Activated CD8-positive, alpha-beta memory T cell treated with anti-CD3 and anti-CD28 coated beads for 36 hours (primary cell): ENCODE measurements at regions not wholly inside any gene's neighbourhood (a gene's known extent, or its start where the extent isn't known, plus 50 kb on each side); places are given as distances from the start of the nearest gene placed in this dataset.
"Not testable (repeated sequence)": the region's sequence is repeated elsewhere in the genome, so short reads cannot be mapped to it uniquely, and the experiment has no call there.

Experiments used
- CTCF ChIA-PET: fragments of 350-600 bp; sonication (Branson Sonifier 250); formaldehyde crosslinking; loops from one replicate; lab custom pipeline; 2021; ENCODE audit warnings: antibody characterized with exemption; lab: Charles Lee
- POLR2A ChIA-PET: fragments of 350-600 bp; sonication (Branson Sonifier 250); formaldehyde crosslinking; loops from one replicate; lab custom pipeline; 2021; ENCODE audit warnings: antibody characterized with exemption; lab: Charles Lee

DNA sequence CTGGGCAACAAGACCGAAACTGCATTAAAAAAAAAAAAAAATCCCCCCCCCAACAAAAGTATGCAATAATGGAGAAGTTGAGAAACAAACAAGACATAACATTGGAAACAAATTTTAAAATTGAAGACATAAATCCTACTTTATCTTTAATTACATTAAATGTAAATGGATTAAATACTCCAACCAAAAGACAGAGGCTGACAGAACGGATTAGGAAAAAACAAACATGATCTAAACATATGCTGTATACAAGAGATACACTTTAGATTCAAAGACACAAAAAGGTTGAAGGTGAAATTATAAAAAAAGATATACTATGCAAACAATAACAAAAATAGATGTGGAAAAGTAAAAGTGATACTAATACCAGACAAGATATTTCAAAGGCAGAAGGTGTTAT is 350.8 kb upstream of the RGPD4 start:
- CTCF ChIA-PET: no interaction called here
- POLR2A ChIA-PET: no interaction called here

DNA sequence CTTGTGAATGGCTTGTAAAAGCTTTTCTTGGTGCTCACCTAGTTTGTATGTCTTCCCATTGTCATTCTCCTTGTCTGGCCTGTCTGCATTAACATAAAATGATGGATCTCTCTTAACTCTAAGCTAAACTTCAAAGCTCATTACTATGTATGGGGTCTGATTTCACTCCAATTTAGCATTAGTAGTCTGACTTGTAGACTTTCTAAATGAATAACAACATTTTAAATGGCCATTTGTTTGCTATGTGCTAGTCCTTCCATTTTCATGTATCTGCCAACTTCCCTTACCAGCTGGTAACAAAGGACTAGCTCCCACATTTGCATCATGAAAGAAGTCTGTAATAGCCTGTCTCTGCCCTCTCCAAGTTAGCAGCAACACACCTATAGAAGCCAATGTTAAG is 324.2 kb upstream of the RGPD4 start:
- POLR2A ChIA-PET: no interaction called here
- CTCF ChIA-PET: no interaction called here

DNA sequence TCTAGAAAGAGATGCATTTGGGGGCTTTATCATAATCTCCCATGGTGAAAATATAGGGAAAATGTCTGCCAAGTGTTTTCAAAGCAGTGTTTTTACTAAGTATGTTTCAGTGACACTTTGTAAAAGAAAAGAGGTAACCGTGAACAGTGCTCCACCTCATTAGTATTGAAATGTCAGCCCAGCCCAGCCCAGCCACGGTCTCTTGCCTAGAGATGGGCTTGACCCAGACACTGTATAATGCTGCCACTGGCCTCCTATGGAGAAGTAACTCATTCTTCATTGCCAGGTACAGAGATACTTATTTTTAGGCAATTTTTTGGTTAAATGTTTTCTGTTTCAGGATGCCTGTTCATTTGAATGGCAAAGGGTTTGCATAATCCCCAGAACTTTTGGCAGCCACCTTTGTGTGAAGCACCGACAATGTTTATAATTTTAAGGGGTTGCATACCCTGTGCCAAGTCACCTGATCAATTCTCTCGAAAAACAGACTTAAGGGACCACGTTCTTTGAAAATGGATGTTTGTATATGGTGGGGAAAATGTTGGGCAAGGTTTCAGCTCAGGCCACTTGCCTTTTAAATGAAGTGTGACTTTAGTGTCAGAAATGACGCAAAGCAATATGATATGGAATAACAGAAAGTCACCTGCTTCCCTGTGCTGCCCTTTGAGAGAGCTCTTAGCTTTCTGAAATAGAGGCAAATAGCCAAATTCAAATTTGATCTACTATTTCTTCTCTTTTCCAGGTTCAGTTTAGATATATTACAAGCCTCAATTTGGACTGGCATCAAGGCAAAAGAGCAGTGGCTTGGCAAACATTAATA is 314.5 kb upstream of the RGPD4 start:
- ChIA-PET POLR2A (no interaction called here), CTCF (no interaction called here)

DNA sequence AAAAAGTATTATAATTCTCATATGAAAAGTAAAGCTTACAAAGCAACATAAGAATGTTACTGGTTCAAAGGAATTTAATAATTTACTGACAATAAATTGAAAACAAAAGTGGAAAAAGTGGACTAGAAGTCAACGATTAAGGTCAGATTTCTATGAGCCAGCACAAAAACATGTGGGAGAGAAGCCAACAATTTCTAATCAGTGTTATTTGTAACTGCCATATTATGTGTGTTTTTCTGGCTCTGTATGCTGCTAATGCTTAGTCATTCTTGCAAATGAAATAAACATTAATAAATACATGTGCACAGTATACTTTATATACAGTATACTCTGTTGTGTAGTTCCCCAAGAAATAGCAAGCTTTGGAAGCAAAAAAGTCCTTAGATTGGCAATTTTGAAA is 301.3 kb upstream of the RGPD4 start:
- POLR2A ChIA-PET: no interaction called here
- CTCF ChIA-PET: no interaction called here

DNA sequence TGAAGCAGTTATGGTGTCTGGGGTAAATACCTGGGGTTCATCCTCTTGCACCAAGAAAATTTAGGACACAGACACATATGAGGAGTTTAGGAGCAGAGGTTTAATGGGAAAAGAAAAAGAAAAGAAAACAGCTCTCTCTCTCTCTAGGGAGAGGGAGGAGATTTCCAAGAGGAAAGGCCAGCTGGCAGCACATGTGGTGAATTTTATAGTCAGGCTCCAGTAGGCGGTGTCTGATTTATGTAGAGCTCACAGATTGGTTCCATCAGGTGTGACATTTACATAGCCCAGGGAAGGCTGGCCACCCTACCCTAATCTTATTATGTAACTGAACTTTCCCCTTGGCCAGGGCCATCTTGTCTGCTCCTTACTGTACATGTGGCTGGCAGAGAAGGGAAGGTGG is 297.5 kb upstream of the RGPD4 start:
- ChIA-PET POLR2A (no interaction called here), CTCF (no interaction called here)

DNA sequence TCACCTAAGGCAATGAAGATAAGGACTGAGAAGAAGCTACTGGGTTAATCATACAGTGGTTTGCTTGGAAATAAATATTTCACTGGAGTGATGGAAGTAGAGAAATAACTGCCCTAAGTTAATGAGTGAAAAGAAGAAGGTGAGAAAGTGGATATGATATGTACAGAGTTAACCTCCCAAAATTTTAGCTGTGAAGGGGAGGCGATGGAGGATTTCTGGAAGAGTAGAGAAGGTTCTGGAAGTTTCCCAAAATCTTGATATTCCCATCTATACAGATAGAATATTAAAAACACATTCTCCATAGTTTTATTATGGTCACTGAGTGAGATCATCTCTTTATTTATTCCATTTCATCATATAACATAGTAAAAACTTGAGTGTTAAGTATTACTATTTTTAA is 296.6 kb upstream of the RGPD4 start:
- ChIA-PET CTCF (no interaction called here), POLR2A (no interaction called here)

DNA sequence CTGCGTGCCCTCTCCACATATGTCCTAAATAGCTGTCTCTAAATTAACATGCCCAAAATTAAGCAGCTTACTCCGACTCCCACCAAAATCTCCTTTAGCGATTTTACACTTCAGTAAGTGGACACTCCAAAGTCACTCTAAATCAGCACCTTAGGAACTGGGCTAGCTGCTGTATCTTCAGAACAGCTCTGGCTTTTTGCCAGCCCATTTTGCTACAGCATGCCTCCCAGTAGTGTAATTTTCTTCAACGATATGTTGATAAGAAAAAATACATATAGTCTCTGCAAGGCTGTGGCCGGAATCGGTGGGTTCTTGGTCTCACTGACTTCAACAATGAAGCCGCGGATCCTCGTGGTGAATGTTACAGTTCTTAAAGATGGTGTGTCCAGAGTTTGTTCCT is 291.8 kb upstream of the RGPD4 start:
- CTCF ChIA-PET: no interaction called here
- POLR2A ChIA-PET: no interaction called here

DNA sequence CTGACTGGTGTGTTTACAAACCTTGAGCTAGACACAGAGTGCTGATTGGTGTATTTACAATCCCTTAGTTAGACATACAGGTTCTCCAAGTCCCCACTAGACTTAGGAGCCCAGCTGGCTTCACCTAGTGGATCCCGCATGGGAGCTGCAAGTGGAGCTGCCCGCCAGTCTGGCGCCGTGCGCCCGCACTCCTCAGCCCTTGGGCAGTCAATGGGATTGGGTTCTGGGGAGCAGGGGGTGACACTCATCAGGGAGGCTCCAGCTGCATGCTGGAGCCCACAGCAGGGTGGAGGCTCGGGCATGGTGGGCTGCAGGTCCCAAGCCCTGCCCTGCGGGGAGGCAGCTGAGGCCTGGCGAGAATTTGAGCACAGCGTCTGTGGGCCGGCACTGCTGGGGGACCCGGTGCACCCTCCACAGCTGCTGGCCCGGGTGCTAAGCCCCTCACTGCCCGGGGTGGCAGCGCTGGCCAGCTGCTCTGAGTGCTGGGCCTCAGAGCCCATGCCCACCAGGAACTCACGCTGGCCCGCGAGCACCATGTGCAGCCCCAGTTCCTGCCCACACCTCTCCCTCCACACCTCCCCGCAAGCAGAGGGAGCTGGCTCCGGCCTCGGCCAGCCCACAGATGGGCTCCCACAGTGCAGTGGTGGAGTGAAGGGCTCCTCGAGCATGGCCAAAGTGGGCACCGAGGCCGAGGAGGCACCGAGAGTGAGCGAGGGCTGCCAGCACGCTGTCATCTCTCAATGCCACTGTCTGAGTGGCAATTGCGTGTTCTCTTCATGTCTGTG is 290.6 kb upstream of the RGPD4 start:
- POLR2A ChIA-PET, CTCF ChIA-PET: not testable (repeated sequence)

DNA sequence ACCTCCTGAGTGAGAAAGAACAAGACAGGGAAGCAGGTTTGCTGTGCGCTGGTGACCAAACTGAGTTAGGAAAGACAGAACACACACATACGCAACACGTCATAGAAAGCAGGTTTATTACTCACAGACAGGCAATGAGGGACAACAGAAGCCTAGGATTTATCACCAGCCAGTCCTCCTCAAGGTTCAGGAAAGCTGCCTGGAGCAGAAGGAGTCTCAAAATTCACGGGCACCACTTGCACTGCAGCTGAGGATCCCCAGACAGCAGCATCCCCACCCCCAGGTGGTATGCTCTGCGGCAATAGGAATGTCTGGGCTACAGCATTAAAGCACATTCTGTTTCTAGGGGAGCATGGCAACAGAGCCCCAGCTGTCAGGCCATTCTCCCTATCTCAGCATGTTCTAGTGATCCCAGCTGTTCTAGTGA is 284.4 kb upstream of the RGPD4 start:
- CTCF ChIA-PET: no interaction called here
- POLR2A ChIA-PET: no interaction called here

DNA sequence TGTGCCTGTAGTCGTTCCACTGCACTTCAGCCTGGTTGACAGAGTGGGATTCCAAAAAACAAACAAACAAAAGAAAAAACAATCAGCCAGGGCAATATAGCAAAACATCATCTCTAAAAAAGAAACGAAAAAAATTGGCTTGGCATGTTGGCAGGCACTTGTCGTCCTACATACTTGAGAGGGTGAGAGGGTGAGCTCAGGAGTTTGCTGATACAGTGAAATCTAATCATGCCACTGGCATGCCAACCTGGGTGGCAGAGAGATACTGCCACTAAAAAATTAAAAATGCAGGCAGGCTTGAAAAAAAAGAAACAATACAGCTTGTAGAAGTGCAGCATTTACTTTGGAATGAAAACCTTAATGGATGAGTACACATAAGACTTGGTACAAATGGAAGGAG is 282.9 kb upstream of the RGPD4 start:
- POLR2A ChIA-PET: no interaction called here
- CTCF ChIA-PET: no interaction called here

DNA sequence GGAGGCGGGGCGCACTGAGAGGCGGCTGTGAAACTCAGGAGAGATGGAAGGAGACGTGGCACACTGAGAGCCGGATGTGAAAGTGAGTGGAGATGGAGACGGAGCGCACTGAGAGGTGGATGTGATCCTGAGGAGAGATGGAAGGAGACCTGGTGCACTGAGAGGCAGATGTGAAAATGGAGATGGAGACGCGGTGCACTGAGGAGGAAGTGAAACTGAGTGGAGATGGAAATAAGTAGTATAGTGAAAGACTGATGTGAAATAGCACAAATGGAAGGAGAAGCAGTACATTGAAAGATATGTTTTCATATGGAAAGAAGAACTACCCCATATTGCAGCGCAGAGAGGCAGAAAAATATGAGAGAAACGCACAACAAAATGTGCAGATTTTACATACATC is 281.6 kb upstream of the RGPD4 start:
- CTCF ChIA-PET: no interaction called here
- POLR2A ChIA-PET: no interaction called here

DNA sequence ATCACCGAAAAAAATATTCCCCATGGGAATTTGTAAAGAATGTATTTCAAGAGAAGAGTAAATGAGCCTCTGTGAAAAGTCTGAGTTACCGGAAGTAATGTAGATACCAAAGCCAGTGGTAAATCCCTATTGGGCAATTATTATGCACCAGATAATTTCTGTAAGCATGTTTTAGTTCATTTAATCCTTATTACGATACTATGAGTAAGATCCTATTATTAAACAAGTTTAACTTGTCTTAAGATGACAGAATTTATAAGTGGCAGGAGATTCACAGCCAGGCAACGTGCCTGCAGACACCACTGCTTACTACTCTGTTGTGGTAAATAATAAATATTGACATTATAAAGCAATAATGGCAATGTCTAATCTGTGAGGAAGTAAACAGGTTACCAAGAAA is 280.8 kb upstream of the RGPD4 start:
- POLR2A ChIA-PET: no interaction called here
- CTCF ChIA-PET: no interaction called here

DNA sequence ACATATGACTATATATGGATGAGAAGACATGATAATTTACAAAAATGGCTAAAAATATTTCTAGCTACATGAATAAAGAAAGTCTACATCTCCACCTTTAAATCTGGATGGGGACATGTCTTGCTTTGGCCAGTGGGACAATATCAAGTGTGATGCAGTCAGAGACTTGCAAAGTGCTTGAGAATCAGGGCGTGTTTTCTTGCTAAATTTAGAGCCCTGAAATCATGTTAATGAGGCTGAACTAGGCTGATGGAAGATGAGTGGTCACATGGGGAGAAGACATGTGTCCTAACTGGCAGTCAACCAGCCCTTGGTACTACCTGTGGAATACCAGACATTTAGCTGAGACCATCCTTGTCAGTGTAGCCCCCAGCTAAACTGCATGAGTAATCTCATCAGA is 278.5 kb upstream of the RGPD4 start:
- POLR2A ChIA-PET: no interaction called here
- CTCF ChIA-PET: no interaction called here

DNA sequence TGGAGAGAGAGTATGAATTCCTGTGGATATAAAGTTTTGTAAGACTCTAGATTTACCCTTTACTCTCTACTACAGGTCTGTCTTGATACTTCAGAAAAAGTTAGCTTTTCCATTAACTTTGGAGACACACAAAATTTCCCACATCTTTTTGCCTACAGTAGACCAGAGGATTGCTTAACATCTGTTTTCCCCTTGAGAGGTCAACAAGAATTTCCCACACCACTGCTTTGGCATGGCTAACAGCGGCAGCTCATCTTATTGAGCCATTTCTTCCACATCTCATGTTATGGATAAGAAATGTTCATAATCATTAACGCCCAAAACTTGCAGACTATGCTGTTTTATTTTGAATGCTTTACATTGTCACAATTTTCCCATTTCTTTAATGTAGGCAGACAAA is 273.6 kb upstream of the RGPD4 start:
- ChIA-PET CTCF (no interaction called here), POLR2A (no interaction called here)

DNA sequence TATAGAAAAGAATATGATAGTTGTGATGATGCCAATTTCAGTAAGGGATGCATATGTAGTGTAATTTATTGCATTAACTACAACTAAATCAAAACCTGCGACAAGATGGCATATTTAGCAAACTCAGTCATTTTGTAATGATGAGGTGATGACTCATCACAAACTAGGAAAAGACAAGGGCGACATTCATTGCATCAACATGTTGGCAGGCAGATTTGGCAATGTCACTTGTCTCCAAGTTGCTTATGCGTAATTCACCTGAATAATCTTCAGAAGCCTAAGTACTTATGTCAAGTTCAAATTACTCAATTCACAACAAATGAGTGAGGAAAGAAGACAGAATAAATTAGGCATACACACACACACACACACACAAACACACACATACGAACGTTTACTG is 273.2 kb upstream of the RGPD4 start:
- ChIA-PET POLR2A (no interaction called here), CTCF (no interaction called here)

DNA sequence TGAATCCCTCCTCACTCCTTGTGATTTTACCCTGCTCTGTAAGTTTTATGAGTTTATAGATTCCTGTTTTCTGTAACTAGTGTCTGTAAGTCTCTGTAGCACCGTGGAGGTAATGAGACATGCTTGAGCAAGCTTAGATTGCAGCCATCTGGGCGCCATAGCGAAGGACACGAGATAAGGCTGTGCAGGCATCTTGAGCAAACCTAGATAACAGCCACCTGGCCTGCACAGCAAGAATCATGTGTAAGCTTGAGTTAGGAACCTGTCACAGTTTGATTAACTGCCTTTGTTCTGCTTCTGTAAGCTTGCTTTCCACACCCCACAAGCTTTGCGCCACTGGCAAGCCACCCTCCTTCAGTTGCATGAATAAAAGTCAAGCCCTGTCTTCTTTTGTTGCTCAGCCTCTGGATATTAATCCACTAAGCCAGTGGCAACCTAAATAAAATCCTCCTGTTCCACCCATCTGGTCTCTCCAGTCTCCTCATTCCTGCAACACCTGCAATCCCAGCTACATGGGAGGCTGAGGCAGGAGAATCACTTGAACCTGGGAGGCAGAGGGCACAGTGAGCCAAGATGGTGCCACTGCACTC is 270.6 kb upstream of the RGPD4 start:
- CTCF ChIA-PET: no interaction called here
- POLR2A ChIA-PET: no interaction called here

DNA sequence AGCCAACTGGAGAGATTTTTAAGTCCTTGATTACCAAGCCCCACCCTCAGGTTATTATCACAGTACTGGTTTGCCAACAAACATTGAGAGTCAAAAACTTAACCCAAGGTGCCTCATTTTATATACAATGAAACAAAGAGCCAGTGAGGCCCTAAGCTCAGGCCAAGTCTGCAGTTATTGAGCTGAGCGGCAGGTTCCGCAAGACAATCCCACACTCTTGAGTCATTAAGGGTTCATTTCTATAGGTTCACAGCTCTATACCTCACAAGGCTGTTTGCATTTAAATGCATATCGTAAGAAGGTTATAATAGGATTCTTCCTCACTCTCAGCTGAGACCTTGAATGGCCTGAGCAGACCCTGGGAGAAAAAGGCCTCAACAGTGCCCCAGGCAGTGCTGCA is 268.4 kb upstream of the RGPD4 start:
- POLR2A ChIA-PET: no interaction called here
- CTCF ChIA-PET: no interaction called here

DNA sequence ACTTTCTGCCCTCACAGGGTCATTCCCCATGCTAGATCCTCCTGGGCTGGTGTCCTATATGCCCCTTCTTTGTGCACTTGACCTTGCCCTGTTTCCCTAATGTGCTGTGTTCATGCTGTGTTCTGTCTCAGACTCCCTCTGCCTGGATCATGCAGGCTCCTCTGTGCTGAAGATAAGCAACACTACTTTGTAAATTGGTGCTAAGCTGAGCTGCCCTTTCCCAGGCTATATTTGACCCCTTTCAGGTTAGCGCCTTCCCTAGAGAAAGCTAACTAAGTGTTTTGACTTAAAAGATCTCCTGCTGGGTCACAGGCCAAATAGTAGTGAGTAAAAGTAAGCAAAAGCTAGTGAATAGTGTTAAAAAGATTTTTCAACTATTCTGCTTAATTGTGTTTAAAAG is 257.2 kb upstream of the RGPD4 start:
- ChIA-PET CTCF (no interaction called here), POLR2A (no interaction called here)

DNA sequence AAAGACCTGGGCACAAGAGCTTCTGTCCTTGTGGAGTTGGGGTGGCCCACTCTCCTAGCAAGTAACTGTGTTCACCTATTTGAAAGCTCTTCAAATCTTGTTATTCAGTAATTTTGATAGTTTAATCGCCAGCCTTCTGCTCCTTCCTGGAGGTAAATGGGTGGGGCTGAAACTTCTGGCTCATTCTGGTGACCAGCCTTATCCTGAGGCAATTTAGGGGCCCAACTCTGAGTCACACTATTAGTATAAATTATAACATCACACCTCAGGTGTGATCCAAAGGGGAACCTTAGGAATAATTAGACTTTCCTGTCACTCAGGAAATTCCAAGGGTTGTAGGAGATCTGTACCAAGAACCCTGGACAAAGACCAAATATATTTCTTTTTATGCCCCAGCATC is 255.8 kb upstream of the RGPD4 start:
- ChIA-PET CTCF (no interaction called here), POLR2A (no interaction called here)

DNA sequence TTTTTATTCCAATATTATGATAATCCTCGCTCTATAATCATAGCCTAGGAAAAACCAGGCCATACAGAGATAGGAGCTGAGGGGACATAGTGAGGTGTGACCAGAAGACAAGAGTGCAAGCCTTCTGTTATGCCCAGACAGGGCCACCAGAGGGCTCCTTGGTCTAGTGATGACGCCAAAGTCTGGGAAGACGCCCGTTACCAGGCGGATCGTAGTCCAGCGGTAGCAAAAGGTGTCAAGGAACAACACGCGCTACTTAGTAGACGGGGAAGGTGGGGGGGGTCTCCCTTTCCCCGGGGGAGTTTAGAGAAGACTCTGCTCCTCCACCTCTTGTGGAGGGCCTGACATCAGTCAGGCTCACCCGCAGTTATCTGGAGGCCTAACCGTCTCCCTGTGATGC is 253.8 kb upstream of the RGPD4 start:
- POLR2A ChIA-PET, CTCF ChIA-PET: not testable (repeated sequence)

DNA sequence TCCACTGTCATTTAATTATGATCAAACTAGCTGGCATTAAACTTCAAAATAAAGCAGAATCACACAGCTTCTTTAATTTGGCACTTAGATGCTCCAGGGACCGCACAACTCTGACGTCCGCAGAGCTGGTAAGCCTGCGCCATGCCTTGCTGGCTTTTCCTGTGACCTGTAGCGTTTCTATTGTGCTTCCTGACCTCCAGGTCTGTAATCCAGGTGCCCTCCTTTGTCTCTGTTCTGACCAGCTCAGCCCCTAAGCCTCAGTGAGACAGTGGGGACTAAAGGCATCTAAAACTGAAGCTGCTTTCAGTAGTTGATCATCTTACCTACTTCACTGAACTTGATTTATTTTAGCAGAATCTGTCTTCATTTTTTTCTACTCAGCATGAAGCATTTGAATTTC is 249.7 kb upstream of the RGPD4 start:
- CTCF ChIA-PET: no interaction called here
- POLR2A ChIA-PET: no interaction called here
